Astrocyte of the cerebellum (primary cell): ENCODE measurements at regions not wholly inside any gene's neighbourhood (a gene's known extent, or its start where the extent isn't known, plus 50 kb on each side); places are given as distances from the start of the nearest gene placed in this dataset.

Experiments
- DNase-seq: peaks from one replicate; pipeline ENCODE4 v3.0.0-alpha.2; 2011; ENCODE audit warnings: low read depth
- H3K4me3 ChIP-seq: 2 replicates; pipeline ENCODE4 v1.5.1; 2011; ENCODE audit warnings: mild to moderate bottlenecking, low read depth, low read length, moderate library complexity
- in situ Hi-C: cut with HindIII; loops from 2 replicates; pipeline ENCODE4 v1.10.0; 2017; ENCODE audit warnings: low sequenced_read_pairs
- TF ChIP-seq, protein P1 (sequence below): IDR thresholded peaks from 2 replicates; pipeline ENCODE4 v1.5.1; 2012; ENCODE audit warnings: low read length, low read depth, moderate library complexity, mild to moderate bottlenecking; ENCODE audit errors: missing control alignments

- in situ Hi-C loops: no loop called here
- TF ChIP-seq, protein P1, sequence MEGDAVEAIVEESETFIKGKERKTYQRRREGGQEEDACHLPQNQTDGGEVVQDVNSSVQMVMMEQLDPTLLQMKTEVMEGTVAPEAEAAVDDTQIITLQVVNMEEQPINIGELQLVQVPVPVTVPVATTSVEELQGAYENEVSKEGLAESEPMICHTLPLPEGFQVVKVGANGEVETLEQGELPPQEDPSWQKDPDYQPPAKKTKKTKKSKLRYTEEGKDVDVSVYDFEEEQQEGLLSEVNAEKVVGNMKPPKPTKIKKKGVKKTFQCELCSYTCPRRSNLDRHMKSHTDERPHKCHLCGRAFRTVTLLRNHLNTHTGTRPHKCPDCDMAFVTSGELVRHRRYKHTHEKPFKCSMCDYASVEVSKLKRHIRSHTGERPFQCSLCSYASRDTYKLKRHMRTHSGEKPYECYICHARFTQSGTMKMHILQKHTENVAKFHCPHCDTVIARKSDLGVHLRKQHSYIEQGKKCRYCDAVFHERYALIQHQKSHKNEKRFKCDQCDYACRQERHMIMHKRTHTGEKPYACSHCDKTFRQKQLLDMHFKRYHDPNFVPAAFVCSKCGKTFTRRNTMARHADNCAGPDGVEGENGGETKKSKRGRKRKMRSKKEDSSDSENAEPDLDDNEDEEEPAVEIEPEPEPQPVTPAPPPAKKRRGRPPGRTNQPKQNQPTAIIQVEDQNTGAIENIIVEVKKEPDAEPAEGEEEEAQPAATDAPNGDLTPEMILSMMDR: no peak
- DNase-seq: no peak
- no peak overlapping the region for H3K4me3 ChIP-seq
Observed at GRCh38 chr2:198452327-198452726, 647.9 kb downstream of the PLCL1 start.

DNA sequence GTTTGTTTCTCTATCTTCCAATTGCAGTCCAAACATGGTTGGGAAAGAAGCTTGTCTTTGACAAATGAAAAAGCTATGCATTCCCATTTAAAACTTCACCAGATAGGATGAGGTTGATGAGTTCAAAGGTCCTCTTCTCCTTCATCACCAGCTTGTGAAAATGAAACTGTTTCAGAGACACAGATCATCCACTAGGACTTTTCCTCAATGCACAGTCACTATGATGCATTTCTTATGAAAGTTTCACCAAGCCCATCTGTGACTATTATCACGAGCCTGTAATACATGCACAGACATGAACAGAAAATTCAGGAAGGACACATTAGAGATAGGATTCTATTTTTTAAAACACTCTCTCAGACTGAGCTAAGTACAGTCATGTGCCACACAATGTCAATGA, 644.4 kb downstream of the PLCL1 start:
- no peak overlapping the region for H3K4me3 ChIP-seq
- DNase-seq: no peak
- in situ Hi-C loops: no loop called here
- TF ChIP-seq, protein P1: no peak

DNA sequence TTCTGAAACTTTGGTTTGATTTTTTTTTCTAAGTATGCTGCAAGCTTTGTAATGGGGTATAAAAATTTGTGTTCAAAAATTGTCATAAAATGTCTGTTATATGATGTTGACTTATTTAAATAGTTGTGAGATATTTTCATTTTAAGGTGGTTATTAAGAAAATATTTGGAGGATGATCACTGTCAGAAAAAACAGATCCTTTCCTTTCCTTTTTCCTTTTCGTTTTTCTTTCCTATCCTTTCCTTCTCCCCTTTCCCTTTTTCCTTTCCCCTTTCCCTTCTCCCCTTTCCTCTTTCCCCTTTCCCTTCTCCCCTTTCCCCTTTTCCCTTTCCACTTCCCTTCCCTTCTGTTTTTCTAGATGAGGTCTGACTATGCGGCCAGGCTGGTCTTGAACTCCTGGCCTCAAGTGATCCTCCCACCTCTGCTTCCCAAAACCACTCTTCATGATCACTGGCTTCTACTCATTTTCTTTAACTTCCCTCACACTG, 640.5 kb downstream of the PLCL1 start:
- DNase-seq: no peak
- in situ Hi-C loops: no loop called here
- no peak overlapping the region for H3K4me3 ChIP-seq
- TF ChIP-seq, protein P1: no peak

DNA sequence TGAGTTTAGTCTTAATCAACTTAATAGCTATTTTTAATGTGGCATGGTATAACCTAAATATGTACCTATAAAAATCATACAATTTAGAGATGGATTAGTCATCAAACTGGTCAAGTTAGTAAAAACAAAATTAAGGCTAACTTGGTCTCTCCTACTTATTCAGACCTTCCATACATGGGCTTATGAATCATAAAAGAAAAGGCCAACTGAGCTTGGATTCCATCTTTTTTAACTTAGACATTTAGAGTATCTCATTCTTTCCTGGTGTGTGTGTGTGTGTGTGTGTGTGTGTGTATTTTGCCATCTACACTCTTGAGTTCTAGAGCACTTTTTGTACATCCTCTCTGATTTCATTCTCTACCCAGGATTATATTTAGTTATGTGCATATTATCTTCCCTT, 637.5 kb downstream of the PLCL1 start:
- no peak overlapping the region for H3K4me3 ChIP-seq
- TF ChIP-seq, protein P1: no peak
- in situ Hi-C loops: no loop called here
- no peak for DNase-seq

DNA sequence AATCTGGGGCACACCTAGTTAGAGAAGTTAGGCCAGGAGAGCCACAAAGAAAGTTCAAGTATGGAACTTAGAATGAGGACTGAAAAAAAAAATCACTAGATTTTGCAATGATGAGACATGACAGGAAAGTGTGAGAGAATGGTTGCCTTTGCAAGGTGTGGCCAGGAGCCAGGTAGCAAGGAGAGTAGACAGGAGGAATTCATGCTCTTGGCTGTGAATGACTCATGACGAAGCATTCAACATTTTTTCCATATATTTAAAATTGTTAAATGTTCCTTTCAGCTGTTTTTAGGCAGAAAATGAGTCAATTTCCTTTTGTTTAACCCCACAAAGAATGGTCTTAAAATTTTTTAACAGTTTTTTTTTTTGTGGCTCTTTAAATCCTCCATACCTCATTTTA, 636.9 kb downstream of the PLCL1 start:
- no peak overlapping the region for H3K4me3 ChIP-seq
- in situ Hi-C loops: no loop called here
- TF ChIP-seq, protein P1: no peak
- DNase-seq: peak; percentile 33

- in situ Hi-C loops: no loop called here
- no peak for DNase-seq
- TF ChIP-seq, protein P1: no peak
- no peak overlapping the region for H3K4me3 ChIP-seq
Observed at GRCh38 chr2:198440833-198441232, 636.4 kb downstream of the PLCL1 start.

DNA sequence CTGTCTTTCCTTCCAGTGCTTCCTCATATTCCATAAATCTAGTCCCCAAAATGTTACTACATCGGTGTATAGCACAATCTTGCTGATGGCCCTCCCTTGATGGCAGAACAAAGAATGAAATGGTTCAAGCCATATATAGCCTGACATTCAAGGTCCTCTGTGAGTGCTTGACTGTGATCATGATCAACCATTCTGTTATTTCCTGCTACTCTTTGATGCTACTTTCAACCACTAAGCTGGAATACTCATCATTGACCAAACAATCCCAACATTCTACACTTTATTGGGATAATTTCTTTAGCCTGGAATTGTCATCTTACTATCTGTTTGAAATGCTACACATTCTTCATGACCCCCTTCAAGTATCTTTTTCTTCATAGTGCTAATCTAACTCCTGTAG, 633.9 kb downstream of the PLCL1 start:
- TF ChIP-seq, protein P1: no peak
- no peak for DNase-seq
- no peak overlapping the region for H3K4me3 ChIP-seq
- in situ Hi-C loops: no loop called here
